GM19438 (cell line): ENCODE measurements at regions not wholly inside any gene's neighbourhood (a gene's known extent, or its start where the extent isn't known, plus 50 kb on each side); places are given as distances from the start of the nearest gene placed in this dataset.
"Not testable (repeated sequence)": the region's sequence is repeated elsewhere in the genome, so short reads cannot be mapped to it uniquely, and the experiment has no call there.

Source experiments
- ATAC-seq: cut with Tn5 transposase; IDR thresholded peaks from one replicate; pipeline ENCODE4 v1.9.1; 2021; ENCODE audit warnings: low read depth; ENCODE audit not compliant: unreplicated experiment

GRCh38 chr11:16605894-16606783 lies 132.3 kb upstream of the C11orf58 start:
- ATAC-seq: peak; percentile 91

DNA sequence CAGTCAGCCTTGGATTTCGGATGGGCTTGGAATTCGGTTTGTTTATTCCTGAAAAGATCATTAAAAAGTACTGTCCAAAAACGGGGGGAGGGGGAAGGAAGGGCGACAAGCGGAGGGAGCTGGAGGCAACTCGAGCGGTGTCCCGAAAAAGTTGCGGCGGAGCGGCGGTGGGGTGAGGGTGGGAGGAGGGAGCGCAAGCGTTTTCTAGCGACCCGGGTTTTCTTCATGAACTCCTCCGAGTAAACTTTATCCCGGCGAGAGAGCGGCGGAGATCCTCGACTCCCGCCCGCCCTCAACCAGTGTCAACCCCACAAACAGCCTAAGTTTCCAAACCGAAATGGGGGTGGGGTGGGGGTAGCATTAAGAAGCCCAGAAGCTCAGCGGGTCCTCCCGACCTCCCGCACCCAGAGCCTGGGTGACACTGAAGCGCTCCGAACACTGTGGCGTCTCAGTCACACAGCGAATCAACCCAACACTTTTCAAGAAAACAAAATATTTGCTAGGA lies 133.0 kb upstream of the C11orf58 start:
- no peak for ATAC-seq

GRCh38 chr11:16604794-16605388 lies 133.6 kb upstream of the C11orf58 start:
- ATAC-seq: no peak

DNA sequence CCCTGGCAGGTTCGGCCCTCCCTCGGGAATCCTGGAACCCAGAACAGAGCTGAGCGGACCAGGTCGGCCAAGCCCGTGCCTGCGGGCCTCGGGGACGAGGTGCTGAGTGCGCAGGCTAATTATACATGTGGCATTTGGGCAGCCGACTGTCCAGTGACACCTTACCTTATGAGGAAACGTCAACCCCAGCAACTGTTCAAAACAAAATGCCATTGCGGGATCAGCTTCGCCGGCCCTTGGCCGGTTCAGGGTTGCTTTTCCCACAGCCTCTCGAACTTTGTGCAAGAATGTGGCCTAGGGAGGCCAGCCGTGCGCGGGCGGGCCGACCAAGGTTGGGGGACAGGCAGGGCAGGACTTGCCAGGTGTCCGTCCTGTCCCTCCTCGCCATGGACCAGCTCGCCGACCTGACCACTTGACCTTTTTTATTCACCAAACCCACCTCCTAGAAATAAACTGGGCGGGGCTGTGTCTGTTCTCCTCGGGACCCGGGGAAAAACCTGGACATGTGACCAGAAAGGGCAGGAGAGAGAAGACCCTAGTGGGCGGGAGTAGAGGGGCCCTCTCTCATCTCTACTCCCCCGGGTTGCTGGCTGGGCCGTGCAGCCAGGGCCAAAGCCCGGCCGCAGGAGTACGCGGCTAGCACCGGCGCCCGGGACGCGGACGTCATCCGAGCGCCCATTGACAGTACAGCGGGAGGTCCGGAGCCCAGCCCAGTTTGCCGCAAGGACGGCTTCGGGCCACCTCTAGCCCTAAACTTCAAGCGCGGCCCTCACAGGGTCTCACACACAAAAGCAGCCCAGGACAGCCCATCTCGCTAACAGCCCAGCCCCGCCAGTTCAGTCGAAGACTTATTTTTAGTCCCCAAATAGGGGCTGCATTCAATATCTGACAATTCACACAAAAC lies 134.3 kb upstream of the C11orf58 start:
- ATAC-seq: no peak

GRCh38 chr11:16603245-16603644 lies 135.2 kb upstream of the C11orf58 start:
- ATAC-seq: no peak

DNA sequence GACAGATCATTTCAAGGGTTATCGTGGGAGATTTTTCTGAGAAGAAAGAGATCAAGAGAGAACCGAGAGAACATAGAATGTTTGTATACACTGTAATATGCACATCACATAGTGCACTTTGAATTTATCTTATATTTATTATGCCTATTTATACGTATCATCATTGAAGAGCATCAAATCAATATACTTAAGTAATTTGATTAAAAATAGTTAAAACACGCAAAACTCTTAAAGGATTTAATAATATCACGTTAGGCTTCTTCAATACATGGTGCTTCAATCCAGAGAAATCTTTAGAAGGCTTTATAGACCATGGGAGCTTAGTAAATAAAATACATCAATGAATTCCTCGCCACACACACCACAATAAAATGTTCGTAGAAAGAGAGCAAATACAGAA lies 139.5 kb upstream of the C11orf58 start:
- no peak for ATAC-seq

DNA sequence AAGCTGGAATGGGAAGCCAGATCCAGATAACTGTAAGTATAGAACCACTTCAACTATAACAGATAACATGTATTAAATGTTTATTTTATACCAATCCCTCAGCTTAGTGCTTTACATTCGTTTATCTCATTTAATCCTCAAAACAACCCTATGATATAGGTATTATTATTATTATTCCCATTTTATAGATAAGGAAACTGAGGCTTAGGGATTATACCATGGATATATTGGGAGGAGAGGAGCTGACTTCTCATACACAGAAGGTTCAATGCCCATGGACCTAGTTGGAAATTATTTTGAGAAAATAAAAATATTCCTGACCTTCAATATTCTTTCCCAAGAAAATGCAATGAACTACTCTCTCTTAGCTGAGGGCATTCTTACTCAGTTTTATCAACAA lies 140.4 kb upstream of the C11orf58 start:
- no peak for ATAC-seq

- no peak for ATAC-seq
These were observed 142.2 kb upstream of the C11orf58 start for GRCh38 chr11:16596231-16596630.

DNA sequence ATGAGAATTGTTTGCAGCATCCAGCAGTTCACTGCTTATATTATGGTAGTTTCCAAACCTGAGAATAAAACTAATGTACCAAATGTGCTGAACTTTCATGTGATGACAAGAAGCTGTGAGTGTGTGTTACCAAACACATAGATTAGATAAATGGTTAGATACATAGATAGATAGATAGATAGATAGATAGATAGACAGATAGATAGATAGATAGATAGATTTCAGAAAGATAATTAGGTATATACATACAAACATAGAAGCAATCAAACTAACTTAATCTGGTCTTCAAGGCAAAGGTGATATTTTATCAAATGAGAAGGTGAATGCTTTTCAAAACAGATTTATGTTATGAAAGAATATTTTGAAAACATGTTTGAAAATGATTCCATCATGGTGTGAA lies 147.3 kb upstream of the C11orf58 start:
- ATAC-seq: no peak

DNA sequence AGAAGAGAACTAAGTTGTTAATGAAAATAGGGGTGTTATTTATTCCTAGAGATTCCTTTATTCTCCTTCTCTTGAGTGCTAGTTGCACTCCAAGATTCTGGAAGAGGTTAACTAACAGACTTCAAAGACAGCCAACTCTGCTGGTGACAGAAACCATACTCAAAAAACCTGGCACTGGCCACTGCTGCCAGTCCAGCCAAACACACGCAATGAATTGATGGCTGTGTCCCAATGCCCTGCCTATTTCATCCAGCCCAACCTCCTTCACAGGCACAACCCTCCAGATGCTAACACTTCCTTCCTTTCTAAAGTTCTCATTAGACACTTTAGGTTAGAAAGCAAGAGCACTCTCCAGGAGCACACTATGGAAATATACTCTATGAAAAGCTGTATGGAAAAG lies 150.8 kb upstream of the C11orf58 start:
- ATAC-seq: no peak

GRCh38 chr11:16584569-16584968 lies 153.9 kb upstream of the C11orf58 start:
- ATAC-seq: no peak

DNA sequence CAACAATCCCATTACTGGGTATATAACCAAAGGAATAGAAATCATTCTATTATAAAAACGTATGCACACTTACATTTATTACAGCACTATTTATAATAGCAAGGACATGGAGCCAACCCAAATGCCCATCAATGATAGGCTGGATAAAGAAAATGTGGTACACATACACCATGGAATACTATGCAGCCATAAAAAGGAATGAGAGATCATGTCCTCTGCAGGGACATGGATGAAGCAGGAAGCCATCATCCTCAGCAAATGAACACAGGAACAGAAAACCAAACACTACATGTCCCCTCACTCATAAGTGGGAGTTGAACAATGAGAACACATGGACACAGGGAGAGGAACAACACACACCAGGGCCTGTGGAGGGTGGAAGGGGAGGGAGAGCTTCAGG lies 157.4 kb upstream of the C11orf58 start:
- ATAC-seq: not testable (repeated sequence)

DNA sequence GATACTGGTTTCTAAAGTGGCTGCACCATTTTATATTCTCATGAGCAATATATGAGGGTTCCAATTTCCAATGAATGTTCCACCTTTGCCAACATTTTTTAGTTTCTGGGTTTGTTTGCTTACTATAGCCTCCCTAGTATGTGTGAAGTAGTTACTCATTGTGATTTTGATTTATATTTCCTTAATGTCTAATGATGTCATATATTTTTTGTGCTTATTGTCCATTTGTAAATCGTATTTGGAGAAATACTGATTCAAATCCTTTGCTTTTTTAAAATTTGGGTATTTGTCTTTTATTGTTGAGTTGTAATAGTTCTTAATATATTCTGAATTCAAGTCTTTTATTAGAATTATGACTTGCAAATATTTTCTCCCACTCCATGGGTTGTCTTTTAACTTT lies 161.0 kb upstream of the C11orf58 start:
- no peak for ATAC-seq

DNA sequence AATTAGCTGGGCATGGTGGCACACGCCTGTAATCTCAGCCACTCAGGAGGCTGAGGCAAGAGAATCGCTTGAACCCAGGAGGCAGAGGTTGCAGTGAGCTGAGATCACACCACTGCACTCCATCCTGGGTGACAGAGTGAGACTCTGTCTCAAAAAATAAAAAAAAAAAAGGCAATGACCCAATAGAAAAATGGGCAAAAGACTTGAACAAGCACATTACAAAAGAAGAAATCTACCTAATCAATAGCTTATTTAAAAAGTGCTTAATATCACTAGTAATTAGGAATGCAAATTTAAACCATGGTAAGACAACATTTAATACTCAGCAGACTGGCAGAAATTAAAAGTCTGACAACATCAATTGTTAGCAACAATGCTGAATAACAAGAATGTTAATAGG lies 163.6 kb upstream of the C11orf58 start:
- not testable (repeated sequence) for ATAC-seq

DNA sequence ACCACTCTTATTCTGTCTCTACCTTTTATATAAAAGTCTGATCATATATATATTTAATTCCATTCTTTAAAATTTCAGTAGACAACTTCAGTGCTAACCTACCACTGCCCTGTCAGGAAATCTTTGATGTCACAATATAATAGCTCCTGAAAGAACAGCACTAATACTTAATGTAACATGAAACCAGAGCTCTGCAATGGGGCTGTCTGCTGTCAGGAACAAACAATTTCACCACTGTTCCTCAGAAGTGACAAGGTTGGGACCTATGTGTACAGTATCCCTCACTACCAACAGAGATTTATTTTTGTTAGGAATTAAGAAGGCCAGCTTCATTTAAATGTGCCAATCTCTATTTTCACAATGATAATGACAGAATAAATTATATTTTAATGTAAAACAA lies 165.5 kb upstream of the C11orf58 start:
- no peak for ATAC-seq

DNA sequence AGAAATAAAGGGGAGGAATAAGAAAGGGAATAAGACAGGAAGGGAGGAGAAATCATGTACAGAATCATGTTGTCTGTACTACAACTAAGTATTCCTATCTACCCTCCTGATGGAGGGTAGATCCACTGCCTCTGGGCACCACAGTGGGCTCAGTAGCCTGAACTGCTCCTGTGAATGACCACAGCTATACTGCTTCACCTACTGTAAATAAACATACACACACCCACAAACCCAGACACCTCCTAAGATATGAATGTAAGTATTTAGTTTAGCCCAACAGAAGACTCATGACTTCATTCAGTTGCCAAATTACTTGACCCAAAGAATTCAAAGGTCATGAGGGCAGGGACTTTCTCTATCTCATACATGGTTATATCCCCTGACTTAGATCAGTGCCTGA lies 177.3 kb upstream of the C11orf58 start:
- no peak for ATAC-seq

- no peak for ATAC-seq
These were observed 180.0 kb upstream of the C11orf58 start for GRCh38 chr11:16558494-16558893.

- no peak for ATAC-seq
These were observed 182.5 kb upstream of the C11orf58 start for GRCh38 chr11:16555956-16556355.

GRCh38 chr11:16554361-16554760 lies 184.1 kb upstream of the C11orf58 start:
- ATAC-seq: no peak

GRCh38 chr11:16547879-16548278 lies 190.6 kb upstream of the C11orf58 start:
- ATAC-seq: no peak

GRCh38 chr11:16543642-16544041 lies 187.3 kb upstream of the SOX6 start:
- no peak for ATAC-seq
